Large intestine (tissue), 3 donors: ENCODE measurements at regions not wholly inside any gene's neighbourhood (a gene's known extent, or its start where the extent isn't known, plus 50 kb on each side); places are given as distances from the start of the nearest gene placed in this dataset.

ENCODE experiments used
- DNase-seq, 2 donors: peaks; one replicate each; pipeline versions ENCODE4 v3.0.0 to v3.0.0-alpha.2; 2013
- H3K27ac ChIP-seq: one replicate; pipeline ENCODE4 v1.5.1; 2013; ENCODE audit warnings: low read length
- H3K27me3 ChIP-seq: 2 replicates; pipeline ENCODE4 v1.6.1; 2013; ENCODE audit warnings: low read length; ENCODE audit not compliant: control insufficient read depth, insufficient read depth
- H3K36me3 ChIP-seq: 2 replicates; pipeline ENCODE4 v1.6.1; 2013; ENCODE audit warnings: low read length; ENCODE audit not compliant: control insufficient read depth, insufficient read depth
- H3K4me1 ChIP-seq: one replicate; pipeline ENCODE4 v1.6.1; 2013; ENCODE audit warnings: low read length; ENCODE audit not compliant: control insufficient read depth, insufficient read depth
- H3K4me3 ChIP-seq: one replicate; pipeline ENCODE4 v1.5.1; 2013; ENCODE audit warnings: low read length
- H3K9me3 ChIP-seq: one replicate; pipeline ENCODE4 v1.6.1; 2013; ENCODE audit warnings: mild to moderate bottlenecking, low read depth, low read length, moderate library complexity; ENCODE audit not compliant: control insufficient read depth
- WGBS: methylation state at CpG from one replicate; pipeline ENCODE4 v1.1.5; 2013; ENCODE audit warnings: low lambda C conversion rate; ENCODE audit not compliant: insufficient coverage; 5-methylcytosine and 5-hydroxymethylcytosine counted together

DNA sequence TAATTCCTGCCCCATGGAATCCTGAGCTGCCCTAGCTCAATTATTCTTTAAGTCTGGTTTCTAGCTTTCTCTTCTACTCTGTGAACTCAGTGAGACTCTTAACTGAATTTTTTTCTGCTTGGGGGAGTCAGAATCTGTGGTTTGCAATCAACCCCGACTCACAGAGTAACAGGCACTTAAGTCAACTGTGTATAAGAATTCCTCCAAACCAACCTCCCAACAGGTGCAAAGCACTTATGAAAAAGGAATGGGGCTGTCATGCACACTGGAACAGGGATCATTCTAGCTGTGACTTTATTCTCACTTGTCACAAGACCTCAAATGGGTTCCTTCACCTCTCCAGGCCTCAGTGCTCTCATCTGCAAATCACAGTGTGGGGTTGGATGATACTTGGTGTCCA is 60.3 kb upstream of the SYT6 start:
- no peaks in the 10 kb centered on the region for H3K9me3 ChIP-seq
- WGBS, result no CpG with 5 or more reads among the region's 1 CpG
- peaks cover 4% of the 10 kb centered on the region for H3K27me3 ChIP-seq
- H3K4me3 ChIP-seq, result no peak overlapping the region
- H3K36me3 ChIP-seq, result no peaks in the 10 kb centered on the region
- no peaks in the 10 kb centered on the region for H3K4me1 ChIP-seq
- no peak overlapping the region for H3K27ac ChIP-seq
- DNase-seq, result no peak

DNA sequence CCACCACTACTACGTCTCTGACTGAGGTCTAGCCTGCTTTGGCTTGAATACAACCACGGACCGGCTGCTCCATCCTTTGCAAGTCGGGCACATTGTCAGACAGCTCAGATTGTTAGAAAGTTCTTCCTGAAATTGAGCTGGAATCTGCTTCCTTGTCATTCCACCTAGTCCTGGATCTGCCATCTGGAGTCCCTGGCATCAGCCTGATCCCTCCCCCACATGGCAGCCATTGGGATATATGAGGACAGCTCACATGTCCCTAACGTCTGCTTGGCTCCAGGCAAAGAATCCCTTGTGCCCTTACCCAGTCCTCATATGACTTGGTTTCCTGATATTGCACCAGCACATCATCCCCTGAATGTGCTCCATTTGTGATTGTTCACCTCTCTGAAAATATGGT is 56.3 kb upstream of the SYT6 start:
- H3K36me3 ChIP-seq, result no peaks in the 10 kb centered on the region
- no peak for DNase-seq
- peaks cover 7% of the 10 kb centered on the region for H3K27me3 ChIP-seq
- H3K27ac ChIP-seq, result no peak overlapping the region
- no peaks in the 10 kb centered on the region for H3K9me3 ChIP-seq
- no peaks in the 10 kb centered on the region for H3K4me1 ChIP-seq
- no peak overlapping the region for H3K4me3 ChIP-seq
- no CpG with 5 or more reads among the region's 5 CpGs for WGBS

DNA sequence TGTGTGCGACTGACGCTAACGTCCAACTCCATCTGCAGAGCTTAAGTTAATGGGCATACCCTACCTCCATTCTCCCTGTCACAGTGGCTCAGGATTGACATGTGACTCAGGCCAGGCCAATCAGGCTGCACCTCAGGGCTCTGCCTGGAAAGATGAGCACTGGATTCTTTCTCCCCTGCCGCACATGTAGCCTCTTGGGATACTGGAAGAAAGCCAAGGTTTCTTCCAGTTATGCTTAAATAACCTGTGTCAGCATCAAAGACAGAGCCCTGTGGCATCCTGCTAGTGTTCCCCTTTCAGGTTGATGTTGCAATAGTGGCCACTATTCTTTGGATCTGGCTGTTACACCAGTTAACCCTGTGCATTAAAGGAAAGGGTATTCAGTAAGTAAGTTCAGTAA is 55.0 kb upstream of the SYT6 start:
- 93% methylated on average over 3 of the region's 4 CpGs for WGBS
- H3K4me3 ChIP-seq, result no peak overlapping the region
- H3K27ac ChIP-seq, result no peak overlapping the region
- H3K4me1 ChIP-seq, result no peaks in the 10 kb centered on the region
- DNase-seq, result no peak
- H3K36me3 ChIP-seq, result no peaks in the 10 kb centered on the region
- peaks cover 5% of the 10 kb centered on the region for H3K27me3 ChIP-seq
- H3K9me3 ChIP-seq, result no peaks in the 10 kb centered on the region

DNA sequence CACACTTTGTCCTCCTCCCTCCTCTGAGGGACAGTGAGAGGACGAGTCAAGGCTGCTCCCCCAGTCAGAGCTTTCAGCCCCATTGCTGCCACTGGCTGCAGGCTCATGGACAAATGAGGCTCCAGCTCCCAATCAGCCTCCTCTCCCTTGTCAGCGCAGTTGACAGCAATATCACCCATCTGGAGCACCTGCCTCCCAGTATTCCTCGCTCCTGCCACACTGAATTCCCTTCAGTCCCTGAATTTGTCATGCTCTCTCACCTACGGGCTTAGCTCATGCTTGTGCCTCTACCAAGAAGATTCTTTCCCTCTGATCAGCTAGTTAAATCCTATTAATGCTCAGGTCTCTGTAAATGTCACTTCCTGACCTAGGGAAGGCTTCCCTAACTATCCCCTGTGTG is 54.4 kb upstream of the SYT6 start:
- Histone ChIP-seq H3K27me3 (peaks cover 5% of the 10 kb centered on the region), H3K27ac (no peak overlapping the region), H3K4me1 (no peaks in the 10 kb centered on the region), H3K36me3 (no peaks in the 10 kb centered on the region), H3K4me3 (no peak overlapping the region), H3K9me3 (no peaks in the 10 kb centered on the region)
- WGBS, result 67% methylated on average over 2 of the region's 4 CpGs
- DNase-seq, result no peak

DNA sequence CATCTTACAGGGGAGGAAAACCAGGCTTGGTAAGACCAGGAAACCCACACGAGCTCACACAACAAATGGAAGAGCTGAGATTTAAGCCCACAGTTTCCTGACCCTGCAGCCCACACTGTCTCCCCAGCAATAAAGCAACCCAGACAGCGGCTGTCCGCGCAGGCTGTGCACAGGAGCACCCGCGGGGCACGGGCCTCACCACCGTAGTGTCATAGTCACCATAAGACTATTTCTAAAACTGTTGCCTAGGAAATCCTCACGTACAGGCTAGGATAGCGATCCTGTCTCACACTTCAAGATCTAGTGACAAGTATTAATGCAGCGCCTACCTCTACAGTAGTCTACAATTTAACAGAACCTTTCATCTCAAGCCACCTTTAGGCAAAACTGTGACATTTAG is 54.0 kb upstream of the SYT6 start:
- no CpG with 5 or more reads among the region's 11 CpGs for WGBS
- no peak overlapping the region for H3K4me3 ChIP-seq
- no peaks in the 10 kb centered on the region for H3K36me3 ChIP-seq
- peaks cover 5% of the 10 kb centered on the region for H3K27me3 ChIP-seq
- DNase-seq, result no peak
- no peaks in the 10 kb centered on the region for H3K9me3 ChIP-seq
- no peaks in the 10 kb centered on the region for H3K4me1 ChIP-seq
- no peak overlapping the region for H3K27ac ChIP-seq

DNA sequence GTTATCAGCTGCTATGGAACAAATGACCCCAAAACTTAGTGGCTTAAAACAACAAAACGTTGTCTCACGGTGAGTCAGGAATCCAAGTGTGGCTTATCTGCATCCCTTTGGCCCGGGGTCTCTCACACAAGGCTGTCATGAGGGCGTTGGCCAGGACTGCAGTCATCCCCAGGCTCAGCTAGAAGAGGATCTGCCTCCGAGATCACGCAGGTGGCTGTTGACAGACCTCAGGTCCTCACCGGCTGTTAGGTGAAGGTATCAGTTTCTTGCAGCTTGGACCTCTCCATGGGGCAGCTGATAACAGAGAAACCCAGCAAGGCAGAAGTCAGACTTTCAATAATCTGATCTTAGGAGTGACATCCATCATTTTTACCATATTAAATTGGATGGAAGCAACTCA is 52.7 kb upstream of the SYT6 start:
- H3K27me3 ChIP-seq, result peaks cover 9% of the 10 kb centered on the region
- H3K4me1 ChIP-seq, result no peaks in the 10 kb centered on the region
- no CpG with 5 or more reads among the region's 7 CpGs for WGBS
- no peaks in the 10 kb centered on the region for H3K9me3 ChIP-seq
- H3K27ac ChIP-seq, result no peak overlapping the region
- H3K4me3 ChIP-seq, result no peak overlapping the region
- H3K36me3 ChIP-seq, result no peaks in the 10 kb centered on the region
- DNase-seq, result no peak

DNA sequence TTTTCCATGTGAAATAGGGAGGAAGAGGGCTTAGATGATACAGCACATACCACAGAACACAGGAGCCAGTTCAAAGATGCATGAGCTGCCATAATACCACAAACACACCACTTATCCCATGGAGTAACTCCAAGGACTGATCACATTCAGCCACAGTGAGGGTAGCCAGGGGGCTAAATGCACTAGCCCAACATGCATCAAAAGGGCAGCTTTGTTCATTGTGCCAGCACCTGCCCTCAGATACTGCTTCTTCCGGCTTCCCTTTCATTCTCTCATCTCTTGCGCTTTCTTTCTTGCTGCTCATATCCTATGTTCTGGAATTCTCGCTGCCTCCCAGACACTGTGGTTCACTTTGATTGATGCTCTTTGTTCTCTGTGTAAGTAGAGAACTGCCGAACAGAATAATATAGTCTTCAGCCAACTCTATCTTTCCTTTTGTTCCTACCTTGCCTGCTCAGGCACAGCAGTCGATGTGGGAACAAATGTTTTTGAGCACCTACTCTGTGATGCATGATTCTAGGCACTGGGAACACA is 50.0 kb upstream of the SYT6 start:
- Histone ChIP-seq H3K4me1 (no peaks in the 10 kb centered on the region), H3K27ac (no peak overlapping the region), H3K9me3 (no peaks in the 10 kb centered on the region), H3K36me3 (no peaks in the 10 kb centered on the region), H3K27me3 (peaks cover 13% of the 10 kb centered on the region), H3K4me3 (no peak overlapping the region)
- DNase-seq, result no peak
- 55% methylated on average over 2 of the region's 5 CpGs for WGBS
